Progenitor cell of endocrine pancreas (in vitro differentiated cells): ENCODE measurements at regions not wholly inside any gene's neighbourhood (a gene's known extent, or its start where the extent isn't known, plus 50 kb on each side); places are given as distances from the start of the nearest gene placed in this dataset.

Source experiments
- DNase-seq: peaks from one replicate; pipeline ENCODE4 v3.0.0; 2021; ENCODE audit warnings: low spot score; ENCODE audit not compliant: unreplicated experiment
- H3K27ac Mint-ChIP-seq: 2 replicates; pipeline ENCODE4 v1.8.0; 2021; ENCODE audit warnings: mild to moderate bottlenecking, moderate library complexity, mixed read lengths
- H3K27me3 Mint-ChIP-seq: 2 replicates; pipeline ENCODE4 v1.8.0; 2021; ENCODE audit warnings: mixed read lengths
- H3K36me3 Mint-ChIP-seq: 2 replicates; pipeline ENCODE4 v1.8.0; 2022; ENCODE audit warnings: mixed read lengths; ENCODE audit not compliant: insufficient read depth
- H3K4me1 Mint-ChIP-seq: 2 replicates; pipeline ENCODE4 v1.8.0; 2021; ENCODE audit warnings: low read depth, mixed read lengths
- H3K4me3 Mint-ChIP-seq: 2 replicates; pipeline ENCODE4 v1.8.0; 2021; ENCODE audit warnings: low read depth, mild to moderate bottlenecking, moderate library complexity, mixed read lengths
- H3K9me3 Mint-ChIP-seq: 2 replicates; pipeline ENCODE4 v1.8.0; 2021; ENCODE audit warnings: low read depth, mixed read lengths
- CTCF ChIP-seq: fragments of 200-600 bp; sonication (generic); IDR thresholded peaks from one replicate; pipeline ENCODE4 v1.5.0; 2021; ENCODE audit warnings: antibody characterized with exemption, mild to moderate bottlenecking; ENCODE audit not compliant: unreplicated experiment

- no peak for DNase-seq
- Mint-ChIP-seq H3K9me3 (no peaks in the 10 kb centered on the region), H3K4me1 (no peaks in the 10 kb centered on the region), H3K4me3 (no peak overlapping the region), H3K27ac (no peak overlapping the region), H3K27me3 (no peaks in the 10 kb centered on the region), H3K36me3 (no peaks in the 10 kb centered on the region)
- TF ChIP-seq CTCF, result no peak
These were observed 481.1 kb downstream of the BMP2 start for GRCh38 chr20:7248281-7249201.

GRCh38 chr20:7250337-7250736 is 482.9 kb downstream of the BMP2 start:
- peaks cover 6% of the 10 kb centered on the region for H3K4me1 Mint-ChIP-seq
- TF ChIP-seq CTCF, result no peak
- H3K9me3 Mint-ChIP-seq, result no peaks in the 10 kb centered on the region
- H3K27ac Mint-ChIP-seq, result no peak overlapping the region
- H3K27me3 Mint-ChIP-seq, result no peaks in the 10 kb centered on the region
- no peak for DNase-seq
- H3K36me3 Mint-ChIP-seq, result no peaks in the 10 kb centered on the region
- H3K4me3 Mint-ChIP-seq, result no peak overlapping the region

- Mint-ChIP-seq H3K9me3 (no peaks in the 10 kb centered on the region), H3K4me1 (peaks cover 14% of the 10 kb centered on the region), H3K27ac (no peak overlapping the region), H3K27me3 (no peaks in the 10 kb centered on the region), H3K36me3 (no peaks in the 10 kb centered on the region), H3K4me3 (no peak overlapping the region)
- no peak for DNase-seq
- no peak for TF ChIP-seq CTCF
These were observed 489.6 kb downstream of the BMP2 start for GRCh38 chr20:7257099-7257498.

GRCh38 chr20:7257692-7258466 is 490.4 kb downstream of the BMP2 start:
- Mint-ChIP-seq H3K4me1 (peaks cover 14% of the 10 kb centered on the region), H3K9me3 (no peaks in the 10 kb centered on the region), H3K4me3 (no peak overlapping the region), H3K36me3 (no peaks in the 10 kb centered on the region), H3K27me3 (no peaks in the 10 kb centered on the region), H3K27ac (no peak overlapping the region)
- no peak for TF ChIP-seq CTCF
- no peak for DNase-seq

- H3K27ac Mint-ChIP-seq, result no peak overlapping the region
- H3K27me3 Mint-ChIP-seq, result no peaks in the 10 kb centered on the region
- no peaks in the 10 kb centered on the region for H3K9me3 Mint-ChIP-seq
- H3K4me3 Mint-ChIP-seq, result no peak overlapping the region
- H3K4me1 Mint-ChIP-seq, result peaks cover 3% of the 10 kb centered on the region
- no peak for DNase-seq
- no peak for TF ChIP-seq CTCF
- H3K36me3 Mint-ChIP-seq, result no peaks in the 10 kb centered on the region
These were observed 495.3 kb downstream of the BMP2 start for GRCh38 chr20:7262803-7263202.
